Right atrium auricular region (tissue), 2 donors: ENCODE measurements at regions not wholly inside any gene's neighbourhood (a gene's known extent, or its start where the extent isn't known, plus 50 kb on each side); places are given as distances from the start of the nearest gene placed in this dataset.

Experiments
- DNase-seq: peaks from one replicate; pipeline ENCODE4 v3.0.0-alpha.2; 2019; ENCODE audit warnings: low spot score
- H3K27ac ChIP-seq, 2 donors: fragments of 200-600 bp; sonication (generic); 1 replicate in 1 of 2; 2 replicates in 1 of 2; pipeline ENCODE4 v1.5.1; 2016 to 2019
- H3K27me3 ChIP-seq, 2 donors: fragments of 200-600 bp; sonication (generic); one replicate each; pipeline versions ENCODE4 v1.5.1 to v1.6.0; 2017 to 2019
- H3K36me3 ChIP-seq: fragments of 200-600 bp; sonication (generic); one replicate; pipeline ENCODE4 v1.5.1; 2016
- H3K4me1 ChIP-seq, 2 donors: fragments of 200-600 bp; sonication (generic); one replicate each; pipeline versions ENCODE4 v1.5.1 to v1.6.0; 2017 to 2019
- H3K4me3 ChIP-seq, 2 donors: fragments of 200-600 bp; sonication (generic); 1 replicate in 1 of 2; 2 replicates in 1 of 2; pipeline ENCODE4 v1.5.1; 2017 to 2019; ENCODE audit warnings: mild to moderate bottlenecking in 1 of 2, moderate library complexity in 1 of 2
- H3K9me3 ChIP-seq, 2 donors: fragments of 200-600 bp; sonication (generic); one replicate each; pipeline ENCODE4 v1.5.1; 2019
- CTCF ChIP-seq, 2 donors: fragments of 200-600 bp; sonication (generic); IDR thresholded peaks; one replicate each; pipeline ENCODE4 v1.5.1; 2019; ENCODE audit warnings: antibody characterized with exemption in 2 of 2

GRCh38 chr20:7392542-7393206 is 547.6 kb downstream of the HAO1 start:
- Histone ChIP-seq H3K9me3 (peaks cover 0 to 5% of the 10 kb centered on the region in 2 donors), H3K4me3 (no peak overlapping the region), H3K27me3 (no peaks in the 10 kb centered on the region), H3K36me3 (no peaks in the 10 kb centered on the region), H3K4me1 (no peaks in the 10 kb centered on the region), H3K27ac (no peak overlapping the region)
- TF ChIP-seq CTCF (IDR thresholded peaks at IDR 0.05): no peak
- no peak for DNase-seq

- Histone ChIP-seq H3K27me3 (no peaks in the 10 kb centered on the region), H3K4me3 (no peak overlapping the region), H3K9me3 (peaks cover 0 to 6% of the 10 kb centered on the region in 2 donors), H3K4me1 (no peaks in the 10 kb centered on the region), H3K36me3 (no peaks in the 10 kb centered on the region), H3K27ac (no peak overlapping the region)
- TF ChIP-seq CTCF (IDR thresholded peaks at IDR 0.05): no peak
- no peak for DNase-seq
Measured at GRCh38 chr20:7399114-7399513, 541.1 kb downstream of the HAO1 start.

GRCh38 chr20:7399575-7399974 is 540.7 kb downstream of the HAO1 start:
- no peaks in the 10 kb centered on the region for H3K36me3 ChIP-seq
- TF ChIP-seq CTCF (IDR thresholded peaks at IDR 0.05): no peak
- H3K27me3 ChIP-seq: no peaks in the 10 kb centered on the region
- DNase-seq: no peak
- H3K4me3 ChIP-seq: no peak overlapping the region
- no peaks in the 10 kb centered on the region for H3K4me1 ChIP-seq
- no peak overlapping the region for H3K27ac ChIP-seq
- H3K9me3 ChIP-seq: peaks cover 0 to 6% of the 10 kb centered on the region in 2 donors

GRCh38 chr20:7406671-7407070 is 533.6 kb downstream of the HAO1 start:
- no peak for DNase-seq
- H3K9me3 ChIP-seq: no peaks in the 10 kb centered on the region
- no peaks in the 10 kb centered on the region for H3K4me1 ChIP-seq
- H3K27me3 ChIP-seq: no peaks in the 10 kb centered on the region
- no peak overlapping the region for H3K4me3 ChIP-seq
- H3K27ac ChIP-seq: no peak overlapping the region
- TF ChIP-seq CTCF (IDR thresholded peaks at IDR 0.05): no peak
- no peaks in the 10 kb centered on the region for H3K36me3 ChIP-seq

- DNase-seq: no peak
- Histone ChIP-seq H3K4me3 (no peak overlapping the region), H3K27me3 (no peaks in the 10 kb centered on the region), H3K9me3 (no peaks in the 10 kb centered on the region), H3K36me3 (no peaks in the 10 kb centered on the region), H3K27ac (no peak overlapping the region), H3K4me1 (no peaks in the 10 kb centered on the region)
- TF ChIP-seq CTCF (IDR thresholded peaks at IDR 0.05): no peak
Measured at GRCh38 chr20:7410150-7410549, 530.1 kb downstream of the HAO1 start.

- H3K4me3 ChIP-seq: no peak overlapping the region
- H3K27ac ChIP-seq: no peak overlapping the region
- H3K27me3 ChIP-seq: no peaks in the 10 kb centered on the region
- no peak for DNase-seq
- no peak for TF ChIP-seq CTCF (IDR thresholded peaks at IDR 0.05)
- H3K36me3 ChIP-seq: no peaks in the 10 kb centered on the region
- H3K9me3 ChIP-seq: no peaks in the 10 kb centered on the region
- H3K4me1 ChIP-seq: no peaks in the 10 kb centered on the region
Measured at GRCh38 chr20:7411075-7411474, 529.2 kb downstream of the HAO1 start.
